B cell (primary cell): ENCODE measurements at regions not wholly inside any gene's neighbourhood (a gene's known extent, or its start where the extent isn't known, plus 50 kb on each side); places are given as distances from the start of the nearest gene placed in this dataset.

Experiments used
- ATAC-seq: fragments of 200-7000 bp; cut with Tn5 transposase; one replicate; pipeline ENCODE4 v1.10.0; 2021; ENCODE audit warnings: low read depth, mild to moderate bottlenecking, moderate number of reproducible peaks, moderate library complexity
- CTCF ChIA-PET: fragments of 350-600 bp; sonication (Branson Sonifier 250); formaldehyde crosslinking; loops from one replicate; lab custom pipeline; 2021; ENCODE audit warnings: antibody characterized with exemption, inconsistent platforms; lab: Charles Lee
- POLR2A ChIA-PET: fragments of 350-600 bp; sonication (Branson Sonifier 250); formaldehyde crosslinking; loops from one replicate; lab custom pipeline; 2021; ENCODE audit warnings: antibody characterized with exemption; lab: Charles Lee
- DNase-seq: peaks from one replicate; pipeline ENCODE4 v3.0.0; 2013
- H2AFZ ChIP-seq: 2 replicates; pipeline ENCODE4 v1.6.1; 2012; ENCODE audit warnings: mild to moderate bottlenecking, low read depth, low read length; ENCODE audit not compliant: insufficient read depth, poor library complexity, severe bottlenecking
- H3K27ac ChIP-seq, 2 donors: 1 replicate in 1 of 2; 2 replicates in 1 of 2; pipeline ENCODE4 v1.5.1; 2012 to 2013; ENCODE audit warnings: low read length in 2 of 2, mild to moderate bottlenecking in 2 of 2, moderate library complexity in 1 of 2
- H3K27me3 ChIP-seq, 4 experiments: fragments of 200-600 bp in 1 of 4; sonication (generic) in 1 of 4; replicated peaks in 1 of 4; 1 replicate in 2 of 4; 2 replicates in 2 of 4; pipeline versions ENCODE4 v1.6.1 to v1.7.0; 2013 to 2016; ENCODE audit warnings: low read length in 3 of 4, mild to moderate bottlenecking in 2 of 4, mixed read lengths in 1 of 4, moderate library complexity in 1 of 4; ENCODE audit not compliant: insufficient read depth in 4 of 4, control insufficient read depth in 3 of 4; ENCODE audit errors: control extremely low read depth in 1 of 4
- H3K36me3 ChIP-seq, 2 experiments: replicated peaks in 1 of 2; 1 replicate in 1 of 2; 2 replicates in 1 of 2; pipeline versions ENCODE4 v1.6.1 to v1.7.1; 2013; ENCODE audit warnings: low read length in 1 of 2; ENCODE audit not compliant: insufficient read depth in 2 of 2, control insufficient read depth in 1 of 2; ENCODE audit errors: control extremely low read depth in 1 of 2, extremely low read depth in 1 of 2
- H3K4me1 ChIP-seq, 2 donors: fragments of 200-600 bp in 1 of 2; sonication (generic) in 1 of 2; 1 replicate in 1 of 2; 2 replicates in 1 of 2; pipeline versions ENCODE4 v1.5.1 to v1.6.1; 2013 to 2017; ENCODE audit warnings: low read length in 2 of 2; ENCODE audit not compliant: control insufficient read depth in 2 of 2, insufficient read depth in 2 of 2
- H3K4me2 ChIP-seq: replicated peaks from 2 replicates; pipeline ENCODE3; 2012; ENCODE audit warnings: mild to moderate bottlenecking, low read depth, low read length; ENCODE audit not compliant: poor library complexity, severe bottlenecking
- H3K4me3 ChIP-seq, 5 experiments: fragments of 200-600 bp in 1 of 5; sonication (generic) in 1 of 5; 1 replicate in 3 of 5; 2 replicates in 2 of 5; pipeline versions ENCODE4 v1.5.1 to v1.7.0; 2011 to 2016; ENCODE audit warnings: low read length in 4 of 5, mild to moderate bottlenecking in 4 of 5, low read depth in 2 of 5, control low read depth in 1 of 5, moderate library complexity in 1 of 5; ENCODE audit not compliant: insufficient read depth in 1 of 5; ENCODE audit errors: control extremely low read depth in 1 of 5, extremely low read depth in 1 of 5
- H3K79me2 ChIP-seq: fragments of 200-600 bp; sonication (generic); one replicate; pipeline ENCODE4 v1.6.0; 2016; ENCODE audit warnings: low read length; ENCODE audit not compliant: control insufficient read depth, insufficient read depth
- H3K9ac ChIP-seq: fragments of 200-600 bp; sonication (generic); 2 replicates; pipeline ENCODE4 v1.6.1; 2017; ENCODE audit warnings: mild to moderate bottlenecking, low read length, moderate library complexity
- H3K9me3 ChIP-seq, 3 donors: one replicate each; pipeline versions ENCODE4 v1.6.1 to v1.7.1; 2013; ENCODE audit warnings: low read length in 2 of 3; ENCODE audit not compliant: control insufficient read depth in 2 of 3, insufficient read depth in 1 of 3; ENCODE audit errors: control extremely low read depth in 1 of 3
- H4K20me1 ChIP-seq: 2 replicates; pipeline ENCODE4 v1.6.0; 2012; ENCODE audit warnings: mild to moderate bottlenecking, low read length; ENCODE audit not compliant: insufficient read depth, control insufficient read depth, poor library complexity, severe bottlenecking
- H3K27ac Mint-ChIP-seq: one replicate; pipeline ENCODE4 v1.8.0; 2021; ENCODE audit warnings: mixed read lengths
- H3K27me3 Mint-ChIP-seq: one replicate; pipeline ENCODE4 v1.8.0; 2021; ENCODE audit warnings: mixed read lengths
- H3K4me1 Mint-ChIP-seq: one replicate; pipeline ENCODE4 v1.8.0; 2021; ENCODE audit warnings: mixed read lengths
- H3K4me3 Mint-ChIP-seq: one replicate; pipeline ENCODE4 v1.8.0; 2021; ENCODE audit warnings: mixed read lengths
- H3K9me3 Mint-ChIP-seq: one replicate; pipeline ENCODE4 v1.8.0; 2022; ENCODE audit warnings: mixed read lengths; ENCODE audit not compliant: insufficient read depth
- EZH2 ChIP-seq: IDR thresholded peaks from 2 replicates; pipeline ENCODE4 v1.6.1; 2012; ENCODE audit warnings: borderline replicate concordance, low read depth, mild to moderate bottlenecking, moderate library complexity, low read length; ENCODE audit not compliant: insufficient read depth, poor library complexity, severe bottlenecking
- WGBS: methylation state at CpG from one replicate; pipeline ENCODE4 v1.1.5; 2013; ENCODE audit warnings: missing lambda C conversion rate; ENCODE audit not compliant: insufficient coverage; 5-methylcytosine and 5-hydroxymethylcytosine counted together
- intact Hi-C: fragments of 100-400 bp; cut with micrococcal nuclease; formaldehyde crosslinking; loops from one replicate; pipeline ENCODE4 v1.10.0; 2022
- TF ChIP-seq, protein P1 (sequence below): fragments of 200-600 bp; IDR thresholded peaks from one replicate; pipeline ENCODE4 v1.8.0; 2022; ENCODE audit warnings: antibody characterized with exemption, mild to moderate bottlenecking

DNA sequence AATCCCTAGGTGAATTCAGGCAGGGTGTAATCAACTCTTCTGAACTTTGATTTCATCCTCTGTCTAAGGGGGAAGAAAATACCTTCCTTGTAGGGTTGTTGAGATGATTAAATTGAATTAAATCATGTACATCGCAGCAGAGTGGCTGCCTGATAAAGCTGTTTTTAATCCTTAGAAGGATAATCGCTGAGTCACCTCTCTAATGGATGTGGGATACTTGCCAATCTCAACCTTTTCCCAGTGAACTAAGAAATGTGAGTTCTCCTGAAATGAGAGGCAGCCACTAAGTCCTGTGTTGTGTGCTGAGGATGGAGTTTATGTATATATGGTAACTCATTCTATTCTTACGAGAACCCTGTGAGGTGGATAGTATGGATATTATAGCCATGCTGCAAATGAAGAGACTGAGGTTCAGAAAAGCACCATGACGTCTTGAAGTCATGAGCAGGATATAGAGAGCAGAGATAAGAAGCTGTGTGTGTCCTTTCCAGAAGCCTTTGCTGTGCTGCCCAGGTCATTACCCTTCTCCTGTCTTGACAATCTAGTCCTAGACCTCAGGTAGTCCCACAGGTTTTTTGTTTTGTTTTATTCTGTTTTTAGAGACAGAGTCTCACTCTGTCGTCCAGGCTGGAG, 93.3 kb downstream of the HNRNPLL start:
- H4K20me1 ChIP-seq = no peaks in the 10 kb centered on the region
- no peak overlapping the region for H3K9ac ChIP-seq
- no peak overlapping the region for H3K4me3 ChIP-seq
- H3K4me1 ChIP-seq = no peaks in the 10 kb centered on the region
- H3K27me3 ChIP-seq = peaks cover 0 to 5% (median 0%) of the 10 kb centered on the region in 4 experiments
- H2AFZ ChIP-seq = no peak overlapping the region
- Mint-ChIP-seq H3K27me3 (no peaks in the 10 kb centered on the region), H3K27ac (no peak overlapping the region), H3K9me3 (no peaks in the 10 kb centered on the region), H3K4me3 (no peak overlapping the region), H3K4me1 (peaks cover 5% of the 10 kb centered on the region)
- H3K9me3 ChIP-seq = no peaks in the 10 kb centered on the region
- ChIA-PET POLR2A (no interaction called here), CTCF (interaction anchor here (0.6 to 6.0 kb wide), 16 partner anchors 11 to 1114 kb away, joined by 3 to 191 read pairs (median 5); no protein-coding TSS in a partner anchor)
- no peak overlapping the region for H3K27ac ChIP-seq
- TF ChIP-seq, protein P1, sequence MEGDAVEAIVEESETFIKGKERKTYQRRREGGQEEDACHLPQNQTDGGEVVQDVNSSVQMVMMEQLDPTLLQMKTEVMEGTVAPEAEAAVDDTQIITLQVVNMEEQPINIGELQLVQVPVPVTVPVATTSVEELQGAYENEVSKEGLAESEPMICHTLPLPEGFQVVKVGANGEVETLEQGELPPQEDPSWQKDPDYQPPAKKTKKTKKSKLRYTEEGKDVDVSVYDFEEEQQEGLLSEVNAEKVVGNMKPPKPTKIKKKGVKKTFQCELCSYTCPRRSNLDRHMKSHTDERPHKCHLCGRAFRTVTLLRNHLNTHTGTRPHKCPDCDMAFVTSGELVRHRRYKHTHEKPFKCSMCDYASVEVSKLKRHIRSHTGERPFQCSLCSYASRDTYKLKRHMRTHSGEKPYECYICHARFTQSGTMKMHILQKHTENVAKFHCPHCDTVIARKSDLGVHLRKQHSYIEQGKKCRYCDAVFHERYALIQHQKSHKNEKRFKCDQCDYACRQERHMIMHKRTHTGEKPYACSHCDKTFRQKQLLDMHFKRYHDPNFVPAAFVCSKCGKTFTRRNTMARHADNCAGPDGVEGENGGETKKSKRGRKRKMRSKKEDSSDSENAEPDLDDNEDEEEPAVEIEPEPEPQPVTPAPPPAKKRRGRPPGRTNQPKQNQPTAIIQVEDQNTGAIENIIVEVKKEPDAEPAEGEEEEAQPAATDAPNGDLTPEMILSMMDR = no peak
- TF ChIP-seq EZH2 = no peak
- no peaks in the 10 kb centered on the region for H3K36me3 ChIP-seq
- no peak for DNase-seq
- intact Hi-C loops = loop anchor here (5.0 to 10.0 kb wide), 2 partner anchors 135 to 392 kb away; partner anchors contain the start of gene ATL2
- no peak for ATAC-seq
- no peaks in the 10 kb centered on the region for H3K79me2 ChIP-seq
- no peak overlapping the region for H3K4me2 ChIP-seq
- WGBS = 75% methylated on average over 2 of the region's 5 CpGs

DNA sequence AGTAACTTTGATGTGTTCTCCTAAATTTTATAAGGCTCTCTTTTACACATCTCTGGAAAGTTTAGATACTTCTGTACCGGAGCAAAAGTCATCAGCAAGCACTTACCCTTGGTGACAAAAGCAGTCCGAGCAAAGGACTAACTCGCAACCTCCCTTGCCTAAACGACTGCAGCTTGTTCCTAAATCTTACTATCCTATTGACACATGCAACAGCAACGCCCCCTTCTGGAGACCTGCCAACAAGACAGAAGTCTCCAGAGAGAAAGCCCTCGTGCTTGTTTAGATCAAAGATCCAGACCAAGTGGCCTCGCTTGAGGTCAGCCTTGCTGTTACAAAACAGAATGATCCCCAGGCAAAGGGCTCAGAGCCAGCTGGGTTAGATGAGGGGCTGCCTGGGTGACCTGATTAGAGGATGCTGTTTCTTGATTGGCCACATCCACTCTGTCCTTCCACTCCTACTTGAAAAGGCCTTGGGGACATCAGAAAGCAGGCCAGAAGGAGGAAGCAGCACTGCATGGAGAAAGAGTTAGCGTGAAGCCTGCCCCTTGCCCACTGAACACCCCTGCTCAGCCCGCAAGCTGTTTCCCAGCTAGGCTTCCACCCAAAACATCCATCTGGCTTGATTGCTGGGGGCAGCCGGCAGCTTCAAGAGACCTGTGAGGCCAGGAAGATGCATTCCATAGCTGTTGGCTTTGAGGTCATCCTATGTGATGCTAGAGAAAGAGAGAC, 94.3 kb downstream of the HNRNPLL start:
- Histone ChIP-seq H3K4me1 (no peaks in the 10 kb centered on the region), H3K4me3 (no peak overlapping the region), H3K4me2 (no peak overlapping the region), H3K9ac (no peak overlapping the region), H3K9me3 (no peaks in the 10 kb centered on the region), H2AFZ (peak overlapping the region; percentile 34), H3K79me2 (no peaks in the 10 kb centered on the region), H3K27ac (no peak overlapping the region), H4K20me1 (no peaks in the 10 kb centered on the region), H3K27me3 (peaks cover 0 to 5% (median 0%) of the 10 kb centered on the region in 4 experiments), H3K36me3 (no peaks in the 10 kb centered on the region)
- intact Hi-C loops = loop anchor here (1.0 to 10.0 kb wide), 3 partner anchors 134 to 391 kb away; partner anchors contain the start of gene ATL2
- ATAC-seq (peak; percentile 86), DNase-seq (peak; percentile 83)
- no peak overlapping the region for H3K27ac Mint-ChIP-seq
- TF ChIP-seq EZH2 = no peak
- TF ChIP-seq, protein P1 = peak; percentile 89
- H3K27me3 Mint-ChIP-seq = no peaks in the 10 kb centered on the region
- POLR2A ChIA-PET = no interaction called here
- H3K4me1 Mint-ChIP-seq = peaks cover 5% of the 10 kb centered on the region
- H3K9me3 Mint-ChIP-seq = no peaks in the 10 kb centered on the region
- WGBS = 43% methylated on average over 10 of the region's 10 CpGs
- H3K4me3 Mint-ChIP-seq = no peak overlapping the region
- CTCF ChIA-PET = interaction anchor here (0.5 to 6.0 kb wide), 45 partner anchors 10 to 1112 kb away, joined by 3 to 191 read pairs (median 4); partner anchors contain the start of gene RMDN2
